H1 (cell line): ENCODE measurements at regions not wholly inside any gene's neighbourhood (a gene's known extent, or its start where the extent isn't known, plus 50 kb on each side); places are given as distances from the start of the nearest gene placed in this dataset.

Experiments
- EP300 ChIP-seq, 2 experiments: IDR thresholded peaks; 1 replicate in 1 of 2; 2 replicates in 1 of 2; pipeline ENCODE4 v1.6.1; 2011 to 2012; ENCODE audit warnings: low read depth in 2 of 2, low read length in 2 of 2, mild to moderate bottlenecking in 2 of 2, borderline replicate concordance in 1 of 2, inconsistent platforms in 1 of 2, moderate library complexity in 1 of 2
- GTF2F1 ChIP-seq: IDR thresholded peaks from 2 replicates; pipeline ENCODE4 v1.6.1; 2012; ENCODE audit warnings: low read depth, low read length, improper control_type of control experiment, borderline replicate concordance
- KDM1A ChIP-seq: fragments of 200-600, 300-600 bp; sonication (generic); IDR thresholded peaks from 2 replicates; pipeline ENCODE4 v1.7.1; 2016; ENCODE audit warnings: mild to moderate bottlenecking, low read length, borderline replicate concordance
- KDM5A ChIP-seq: fragments of 200-600 bp; IDR thresholded peaks from 2 replicates; pipeline ENCODE4 v1.7.1; 2012; ENCODE audit warnings: mild to moderate bottlenecking, low read length, inconsistent platforms, mixed read lengths
- POLR2AphosphoS5 ChIP-seq: IDR thresholded peaks from 2 replicates; pipeline ENCODE4 v1.6.1; 2011; ENCODE audit warnings: low read depth, low read length
- SUZ12 ChIP-seq: fragments of 200-600 bp; sonication (generic); IDR thresholded peaks from 2 replicates; pipeline ENCODE4 v1.6.1; 2012; ENCODE audit warnings: mild to moderate bottlenecking, inconsistent platforms, low read length, moderate library complexity, mixed read lengths
- TAF7 ChIP-seq: optimal IDR thresholded peaks from 2 replicates; pipeline ENCODE3; 2011; ENCODE audit warnings: low read depth, mild to moderate bottlenecking, inconsistent platforms, low read length, moderate library complexity, borderline replicate concordance
- TCF12 ChIP-seq: IDR thresholded peaks from 2 replicates; pipeline ENCODE4 v1.6.1; 2011; ENCODE audit warnings: low read depth, mild to moderate bottlenecking, low read length
- YY1 ChIP-seq: IDR thresholded peaks from 2 replicates; pipeline ENCODE4 v1.6.1; 2011; ENCODE audit warnings: low read depth, mild to moderate bottlenecking, low read length
- TF ChIP-seq, protein P1 (sequence below): IDR thresholded peaks from 2 replicates; pipeline ENCODE4 v1.6.1; 2012; ENCODE audit warnings: low read length, inconsistent platforms

DNA sequence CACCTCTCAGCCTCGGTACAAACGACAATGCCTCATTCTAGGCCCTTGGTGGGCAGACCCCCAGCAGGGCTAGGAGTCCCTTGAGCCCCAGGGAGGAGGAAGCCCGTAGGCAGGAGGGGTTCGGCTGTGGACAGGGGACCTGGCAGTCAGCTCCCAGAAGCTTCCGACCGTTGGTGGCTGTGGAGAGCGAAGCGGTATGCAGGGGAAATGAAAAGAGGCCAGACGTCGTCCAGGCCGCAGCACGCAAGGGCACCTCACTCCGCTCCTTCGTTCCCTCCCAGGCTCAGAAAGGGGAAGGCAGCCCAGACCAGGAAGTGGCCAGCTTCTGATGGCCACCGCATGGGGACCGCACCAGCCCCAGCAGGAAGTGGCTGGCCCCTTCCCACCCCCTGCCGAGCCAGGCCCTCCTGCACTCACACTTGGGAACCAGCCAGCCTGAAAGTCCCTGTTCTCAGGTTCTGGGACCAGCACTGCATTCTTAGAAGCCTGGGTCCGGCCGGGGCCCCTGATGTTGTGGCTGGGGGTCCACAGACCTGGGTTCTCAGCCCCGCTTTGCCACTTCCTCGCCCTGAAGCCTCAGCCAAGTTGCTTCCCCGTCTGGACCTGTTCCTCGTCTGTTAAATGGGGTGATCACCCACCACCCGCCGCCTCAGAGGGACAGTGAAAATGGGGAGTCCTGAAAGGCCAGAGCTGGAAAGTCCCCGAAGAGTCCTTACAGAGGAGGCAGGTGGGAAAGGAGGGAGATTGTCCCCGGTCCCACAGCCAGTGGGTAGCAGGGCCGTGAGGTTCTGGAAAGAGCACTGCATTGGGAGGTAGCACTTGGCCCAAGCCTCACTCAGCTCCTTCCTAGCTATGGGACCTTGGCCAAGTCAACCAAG is 104.0 kb upstream of the RUNX3 start (continued):
- TF ChIP-seq KDM1A (no peak), TCF12 (no peak), GTF2F1 (no peak), KDM5A (no peak), EP300 (IDR thresholded peaks at IDR 0.05; ENCODE audit: borderline replicate concordance in 1 of 2, low read depth in 2 of 2, low read length in 2 of 2) (no peak), YY1 (no peak), SUZ12 (no peak), POLR2AphosphoS5 (no peak), TAF7 (no peak)
- TF ChIP-seq, protein P1, sequence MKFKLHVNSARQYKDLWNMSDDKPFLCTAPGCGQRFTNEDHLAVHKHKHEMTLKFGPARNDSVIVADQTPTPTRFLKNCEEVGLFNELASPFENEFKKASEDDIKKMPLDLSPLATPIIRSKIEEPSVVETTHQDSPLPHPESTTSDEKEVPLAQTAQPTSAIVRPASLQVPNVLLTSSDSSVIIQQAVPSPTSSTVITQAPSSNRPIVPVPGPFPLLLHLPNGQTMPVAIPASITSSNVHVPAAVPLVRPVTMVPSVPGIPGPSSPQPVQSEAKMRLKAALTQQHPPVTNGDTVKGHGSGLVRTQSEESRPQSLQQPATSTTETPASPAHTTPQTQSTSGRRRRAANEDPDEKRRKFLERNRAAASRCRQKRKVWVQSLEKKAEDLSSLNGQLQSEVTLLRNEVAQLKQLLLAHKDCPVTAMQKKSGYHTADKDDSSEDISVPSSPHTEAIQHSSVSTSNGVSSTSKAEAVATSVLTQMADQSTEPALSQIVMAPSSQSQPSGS: no peak
